ENCODE measurements at regions not wholly inside any gene's neighbourhood (a gene's known extent, or its start where the extent isn't known, plus 50 kb on each side); places are given as distances from the start of the nearest gene placed in this dataset.

- no peak for DNase-seq (ENCODE audit: low spot score)
These were observed 118.5 kb upstream of the ARHGAP20 start for GRCh38 chr11:110830747-110831146.

- DNase-seq (ENCODE audit: low spot score) = no peak
These were observed 118.1 kb upstream of the ARHGAP20 start for GRCh38 chr11:110830344-110830743.

- DNase-seq (ENCODE audit: low spot score) = no peak
These were observed 117.6 kb upstream of the ARHGAP20 start for GRCh38 chr11:110829873-110830272.

- DNase-seq (ENCODE audit: low spot score) = no peak
These were observed 115.8 kb upstream of the ARHGAP20 start for GRCh38 chr11:110828086-110828485.

GRCh38 chr11:110827276-110827675 is 115.0 kb upstream of the ARHGAP20 start:
- no peak for DNase-seq (ENCODE audit: low spot score)

GRCh38 chr11:110824912-110825620 is 112.8 kb upstream of the ARHGAP20 start:
- DNase-seq (ENCODE audit: low spot score) = no peak

GRCh38 chr11:110818032-110818687 is 105.9 kb upstream of the ARHGAP20 start:
- DNase-seq (ENCODE audit: low spot score) = no peak

GRCh38 chr11:110812086-110812733 is 100.0 kb upstream of the ARHGAP20 start:
- no peak for DNase-seq (ENCODE audit: low spot score)

GRCh38 chr11:110809417-110810199 is 97.4 kb upstream of the ARHGAP20 start:
- no peak for DNase-seq (ENCODE audit: low spot score)

GRCh38 chr11:110808248-110808647 is 96.0 kb upstream of the ARHGAP20 start:
- no peak for DNase-seq (ENCODE audit: low spot score)

GRCh38 chr11:110807801-110808200 is 95.6 kb upstream of the ARHGAP20 start:
- DNase-seq (ENCODE audit: low spot score) = no peak

GRCh38 chr11:110805756-110806155 is 93.5 kb upstream of the ARHGAP20 start:
- DNase-seq (ENCODE audit: low spot score) = no peak

- no peak for DNase-seq (ENCODE audit: low spot score)
These were observed 89.9 kb upstream of the ARHGAP20 start for GRCh38 chr11:110802162-110802561.

- DNase-seq (ENCODE audit: low spot score) = no peak
These were observed 89.1 kb upstream of the ARHGAP20 start for GRCh38 chr11:110801328-110801727.

- DNase-seq (ENCODE audit: low spot score) = no peak
These were observed 86.1 kb upstream of the ARHGAP20 start for GRCh38 chr11:110798201-110798900.

- DNase-seq (ENCODE audit: low spot score) = no peak
These were observed 85.2 kb upstream of the ARHGAP20 start for GRCh38 chr11:110797453-110797852.

GRCh38 chr11:110795112-110795624 is 82.9 kb upstream of the ARHGAP20 start:
- DNase-seq (ENCODE audit: low spot score) = no peak

GRCh38 chr11:110793556-110793955 is 81.3 kb upstream of the ARHGAP20 start:
- DNase-seq (ENCODE audit: low spot score) = no peak

GRCh38 chr11:110791621-110792020 is 79.4 kb upstream of the ARHGAP20 start:
- no peak for DNase-seq (ENCODE audit: low spot score)

- DNase-seq (ENCODE audit: low spot score) = no peak
These were observed 75.4 kb upstream of the ARHGAP20 start for GRCh38 chr11:110787680-110788079.

GRCh38 chr11:110786226-110786902 is 74.1 kb upstream of the ARHGAP20 start:
- DNase-seq (ENCODE audit: low spot score) = no peak

All from CD4-positive, alpha-beta T cell treated with Interleukin-2 at 100 ng/mL for 4 hours (primary cell).